Left lung (tissue), 4 donors: ENCODE measurements at regions not wholly inside any gene's neighbourhood (a gene's known extent, or its start where the extent isn't known, plus 50 kb on each side); places are given as distances from the start of the nearest gene placed in this dataset.

Experiments
- ATAC-seq: fragments of 200-7000 bp; cut with Tn5 transposase; one replicate; pipeline ENCODE4 v1.9.1; 2020; ENCODE audit warnings: moderate library complexity
- DNase-seq, 4 donors: peaks; one replicate each; pipeline ENCODE4 v3.0.0-alpha.2; 2013 to 2020
- H3K27ac ChIP-seq, 2 donors: fragments of 200-600 bp; sonication (generic) in 1 of 2; one replicate each; pipeline versions ENCODE4 v1.5.0 to v1.8.0; 2020 to 2021
- H3K27me3 ChIP-seq, 2 donors: fragments of 200-600 bp; sonication (generic) in 1 of 2; one replicate each; pipeline versions ENCODE4 v1.5.0 to v1.8.0; 2020 to 2021
- H3K36me3 ChIP-seq, 2 donors: fragments of 200-600 bp; sonication (generic) in 1 of 2; one replicate each; pipeline versions ENCODE4 v1.5.0 to v1.8.0; 2020 to 2021
- H3K4me1 ChIP-seq, 2 donors: fragments of 200-600 bp; one replicate each; pipeline ENCODE4 v1.8.0; 2021
- H3K4me3 ChIP-seq, 2 donors: fragments of 200-600 bp; sonication (generic) in 1 of 2; one replicate each; pipeline versions ENCODE4 v1.5.0 to v1.8.0; 2020 to 2021; ENCODE audit warnings: mild to moderate bottlenecking in 1 of 2
- H3K9me3 ChIP-seq, 2 donors: fragments of 200-600 bp; sonication (generic) in 1 of 2; one replicate each; pipeline versions ENCODE4 v1.5.0 to v1.8.0; 2020 to 2021
- CTCF ChIP-seq, 2 donors: fragments of 200-600 bp; sonication (generic) in 1 of 2; IDR thresholded peaks; one replicate each; pipeline versions ENCODE4 v1.5.0 to v1.8.0; 2021; ENCODE audit warnings: antibody characterized with exemption in 2 of 2
- intact Hi-C, 2 donors: fragments of 100-400 bp; cut with DNase I; formaldehyde crosslinking; loops; one replicate each; pipeline versions ENCODE4 v1.11.2 to v1.14.2; 2022
- donor health status: DM: no; HTN: yes; CAD: no.
- donor health status: DM: no; HTN: no; CAD: no.

DNA sequence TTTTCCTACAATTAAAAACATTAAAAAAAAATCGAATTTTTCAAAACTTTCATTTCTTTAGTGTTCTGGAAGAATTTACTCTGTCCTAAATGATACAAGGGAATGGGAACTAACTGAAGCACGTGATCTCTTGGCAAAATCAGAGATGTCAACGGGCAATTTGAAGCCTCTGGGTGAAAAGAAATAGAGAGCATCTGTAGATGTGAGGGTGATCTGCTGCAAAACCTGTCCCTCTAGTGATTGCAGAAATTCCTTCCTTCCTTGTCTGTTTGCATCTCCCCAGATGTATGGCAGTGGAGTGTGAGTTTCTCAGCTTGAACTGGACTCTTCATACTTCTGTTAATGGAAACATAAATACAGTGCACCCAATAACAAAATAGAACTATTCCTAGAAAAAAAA lies 100.5 kb upstream of the S1PR1 start:
- TF ChIP-seq CTCF (IDR thresholded peaks at IDR 0.05) = no peak
- H3K27me3 ChIP-seq = no peaks in the 10 kb centered on the region
- ATAC-seq = no peak
- H3K36me3 ChIP-seq = no peaks in the 10 kb centered on the region
- H3K27ac ChIP-seq = no peak overlapping the region
- no peak overlapping the region for H3K4me3 ChIP-seq
- intact Hi-C loops = no loop called here
- peaks cover 0 to 18% of the 10 kb centered on the region in 2 donors for H3K4me1 ChIP-seq
- peak in 2 of 4 donors; percentile 75 to 81 for DNase-seq
- H3K9me3 ChIP-seq = no peaks in the 10 kb centered on the region

DNA sequence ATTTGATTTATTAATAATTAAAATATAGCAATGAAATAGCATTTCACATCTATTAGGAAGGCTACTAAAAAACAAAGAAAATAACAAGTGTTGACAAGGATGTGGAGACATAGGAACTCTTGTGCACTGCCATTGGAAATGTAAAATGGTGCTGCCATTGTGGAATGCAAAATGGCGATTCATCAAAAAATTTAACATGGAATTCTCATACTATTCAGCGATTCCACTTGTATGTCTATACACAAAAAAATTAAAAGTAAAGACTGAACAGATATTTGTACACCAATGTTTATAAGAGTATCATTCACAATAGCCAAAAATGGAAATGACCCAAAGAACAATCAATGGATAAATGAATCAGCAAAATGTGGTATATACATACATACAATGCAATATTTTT lies 101.3 kb upstream of the S1PR1 start:
- no peak for DNase-seq
- intact Hi-C loops = no loop called here

DNA sequence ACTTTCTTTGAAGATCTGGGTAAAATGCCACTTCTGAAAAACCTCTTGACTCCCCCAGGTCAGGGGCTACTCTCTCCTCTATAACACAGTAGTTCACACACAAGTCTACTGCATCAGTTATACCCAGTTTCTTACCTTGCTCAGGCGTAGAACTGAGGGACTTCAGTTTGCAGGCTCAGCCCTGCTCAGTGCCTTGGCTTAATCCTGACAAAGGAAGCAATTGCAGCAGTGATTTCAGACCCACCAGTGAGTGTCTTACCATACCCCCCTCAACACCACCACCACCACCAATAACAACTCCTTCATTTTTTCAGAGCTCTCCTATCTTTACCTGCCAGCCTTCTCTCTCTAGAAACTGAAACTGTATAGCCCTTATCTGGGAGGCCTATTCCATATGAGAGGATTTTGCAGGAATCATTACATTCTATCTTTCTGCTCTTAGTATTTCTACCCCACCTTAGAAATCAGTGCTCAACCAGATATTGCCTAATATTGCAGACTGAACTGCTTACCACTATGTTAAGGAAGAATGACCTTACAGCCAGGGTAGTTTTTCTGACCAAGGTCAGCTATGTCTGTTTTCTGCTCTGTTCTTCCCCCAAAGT lies 105.5 kb upstream of the S1PR1 start:
- DNase-seq (no peak), ATAC-seq (no peak)
- H3K27ac ChIP-seq = no peak overlapping the region
- no peak for TF ChIP-seq CTCF (IDR thresholded peaks at IDR 0.05)
- intact Hi-C loops = no loop called here
- no peak overlapping the region for H3K4me3 ChIP-seq
- H3K9me3 ChIP-seq = no peaks in the 10 kb centered on the region
- peaks cover 0 to 5% of the 10 kb centered on the region in 2 donors for H3K4me1 ChIP-seq
- no peaks in the 10 kb centered on the region for H3K36me3 ChIP-seq
- H3K27me3 ChIP-seq = no peaks in the 10 kb centered on the region

More for the DNA sequence above, 101.3 kb upstream of the S1PR1 start:
- H3K9me3 ChIP-seq = no peaks in the 10 kb centered on the region
- H3K27ac ChIP-seq = no peak overlapping the region
- H3K27me3 ChIP-seq = no peaks in the 10 kb centered on the region
- TF ChIP-seq CTCF (IDR thresholded peaks at IDR 0.05) = no peak
- no peaks in the 10 kb centered on the region for H3K36me3 ChIP-seq
- no peak overlapping the region for H3K4me3 ChIP-seq
- peaks cover 0 to 18% of the 10 kb centered on the region in 2 donors for H3K4me1 ChIP-seq
- ATAC-seq = no peak

GRCh38 chr1:101130673-101131072 lies 105.1 kb upstream of the DPH5 start:
- H3K27ac ChIP-seq = no peak overlapping the region
- intact Hi-C loops = no loop called here
- ATAC-seq = no peak
- H3K4me3 ChIP-seq = no peak overlapping the region
- H3K27me3 ChIP-seq = no peaks in the 10 kb centered on the region
- TF ChIP-seq CTCF (IDR thresholded peaks at IDR 0.05) = no peak
- no peak for DNase-seq
- H3K36me3 ChIP-seq = no peaks in the 10 kb centered on the region
- H3K4me1 ChIP-seq = no peaks in the 10 kb centered on the region
- no peaks in the 10 kb centered on the region for H3K9me3 ChIP-seq

GRCh38 chr1:101128846-101129245 lies 103.3 kb upstream of the DPH5 start:
- no peak for DNase-seq
- Histone ChIP-seq H3K4me3 (no peak overlapping the region), H3K27ac (no peak overlapping the region), H3K4me1 (no peaks in the 10 kb centered on the region), H3K27me3 (no peaks in the 10 kb centered on the region), H3K9me3 (no peaks in the 10 kb centered on the region), H3K36me3 (no peaks in the 10 kb centered on the region)
- intact Hi-C loops = no loop called here
- no peak for ATAC-seq
- no peak for TF ChIP-seq CTCF (IDR thresholded peaks at IDR 0.05)
